DOHH2 (cell line): ENCODE measurements at regions not wholly inside any gene's neighbourhood (a gene's known extent, or its start where the extent isn't known, plus 50 kb on each side); places are given as distances from the start of the nearest gene placed in this dataset.

Source experiments
- H3F3A ChIP-seq: fragments of 200-600 bp; sonication (generic), shearing (Covaris generic); 2 replicates; pipeline ENCODE4 v1.6.0; 2016; ENCODE audit warnings: antibody characterized with exemption, mild to moderate bottlenecking; ENCODE audit not compliant: control insufficient read depth, insufficient read depth
- H3K27ac ChIP-seq: fragments of 200-600 bp; sonication (generic); 2 replicates; pipeline ENCODE4 v1.5.1; 2014; ENCODE audit warnings: low read depth, mild to moderate bottlenecking, low read length, moderate library complexity
- H3K27me3 ChIP-seq: fragments of 200-600 bp; sonication (generic); 2 replicates; pipeline ENCODE4 v1.6.1; 2014; ENCODE audit warnings: mild to moderate bottlenecking, low read length, mixed read lengths; ENCODE audit not compliant: control insufficient read depth
- H3K36me3 ChIP-seq: fragments of 200-600 bp; sonication (generic); 2 replicates; pipeline ENCODE4 v1.6.1; 2014; ENCODE audit warnings: mild to moderate bottlenecking, low read length, moderate library complexity, mixed read lengths; ENCODE audit not compliant: control insufficient read depth
- H3K4me1 ChIP-seq: fragments of 200-600 bp; sonication (generic); 2 replicates; pipeline ENCODE4 v1.6.1; 2014; ENCODE audit warnings: mild to moderate bottlenecking, low read length, mixed read lengths; ENCODE audit not compliant: control insufficient read depth
- H3K4me2 ChIP-seq: fragments of 200-600 bp; sonication (generic); 2 replicates; pipeline ENCODE4 v1.6.0; 2014; ENCODE audit warnings: mild to moderate bottlenecking, low read length, moderate library complexity
- H3K4me3 ChIP-seq: fragments of 200-600 bp; sonication (generic); 2 replicates; pipeline ENCODE4 v1.5.1; 2014; ENCODE audit warnings: mild to moderate bottlenecking, low read length, mixed read lengths
- H3K79me2 ChIP-seq: fragments of 200-600 bp; sonication (generic); 2 replicates; pipeline ENCODE4 v1.6.1; 2014; ENCODE audit warnings: mild to moderate bottlenecking, low read length, mixed read lengths; ENCODE audit not compliant: control insufficient read depth
- H3K9me2 ChIP-seq: fragments of 200-600 bp; sonication (generic); replicated peaks from 2 replicates; pipeline ENCODE4 v1.6.1; 2014; ENCODE audit warnings: mild to moderate bottlenecking, low read length, mixed read lengths; ENCODE audit not compliant: control insufficient read depth
- H3K9me3 ChIP-seq: fragments of 200-600 bp; sonication (generic); 2 replicates; pipeline ENCODE4 v1.6.1; 2014; ENCODE audit warnings: antibody characterized with exemption, low read length, mixed read lengths; ENCODE audit not compliant: control insufficient read depth, insufficient read depth
- H4K20me1 ChIP-seq: fragments of 200-600 bp; sonication (generic); 2 replicates; pipeline ENCODE4 v1.6.0; 2014; ENCODE audit warnings: low read depth, mild to moderate bottlenecking, antibody characterized with exemption, low read length, moderate library complexity; ENCODE audit not compliant: control insufficient read depth, insufficient read depth
- CTCF ChIP-seq: fragments of 200-600 bp; sonication (generic); IDR thresholded peaks from one replicate; pipeline ENCODE4 v1.5.1; 2014; ENCODE audit warnings: antibody characterized with exemption, mild to moderate bottlenecking, low read depth, low read length; ENCODE audit not compliant: poor library complexity, severe bottlenecking
- EZH2phosphoT487 ChIP-seq: fragments of 200-600 bp; sonication (generic); IDR thresholded peaks from 2 replicates; pipeline ENCODE4 v1.6.1; 2017; ENCODE audit warnings: borderline replicate concordance, mild to moderate bottlenecking, antibody characterized with exemption, low read length, moderate library complexity, mixed read lengths

DNA sequence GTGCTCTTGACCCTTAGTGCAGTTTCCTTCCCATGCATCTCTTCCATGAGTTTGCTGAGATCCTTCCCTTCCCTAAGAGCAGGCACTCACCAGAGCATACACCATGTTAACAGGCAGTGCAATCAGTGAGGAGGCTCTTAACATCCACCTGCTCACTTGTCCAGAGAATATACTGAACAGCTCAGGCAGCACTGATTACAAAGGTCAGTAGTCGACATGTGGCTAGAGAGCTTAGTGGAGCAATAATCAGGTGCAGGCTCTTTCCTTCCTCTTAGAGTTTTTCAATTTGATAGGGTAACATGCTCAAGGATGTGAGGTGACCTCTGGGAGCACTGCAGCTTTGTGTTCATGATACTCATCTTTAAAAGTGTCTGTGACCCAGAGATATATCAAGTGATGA is 144.1 kb upstream of the SETBP1 start:
- no peaks in the 10 kb centered on the region for H3K9me3 ChIP-seq
- no peak overlapping the region for H3K4me3 ChIP-seq
- no peaks in the 10 kb centered on the region for H3K79me2 ChIP-seq
- H3K9me2 ChIP-seq, result no peaks in the 10 kb centered on the region
- no peak overlapping the region for H3K4me2 ChIP-seq
- no peaks in the 10 kb centered on the region for H4K20me1 ChIP-seq
- TF ChIP-seq EZH2phosphoT487, result no peak
- TF ChIP-seq CTCF, result no peak
- no peaks in the 10 kb centered on the region for H3F3A ChIP-seq
- no peaks in the 10 kb centered on the region for H3K4me1 ChIP-seq
- H3K36me3 ChIP-seq, result no peaks in the 10 kb centered on the region
- no peak overlapping the region for H3K27ac ChIP-seq
- no peaks in the 10 kb centered on the region for H3K27me3 ChIP-seq

DNA sequence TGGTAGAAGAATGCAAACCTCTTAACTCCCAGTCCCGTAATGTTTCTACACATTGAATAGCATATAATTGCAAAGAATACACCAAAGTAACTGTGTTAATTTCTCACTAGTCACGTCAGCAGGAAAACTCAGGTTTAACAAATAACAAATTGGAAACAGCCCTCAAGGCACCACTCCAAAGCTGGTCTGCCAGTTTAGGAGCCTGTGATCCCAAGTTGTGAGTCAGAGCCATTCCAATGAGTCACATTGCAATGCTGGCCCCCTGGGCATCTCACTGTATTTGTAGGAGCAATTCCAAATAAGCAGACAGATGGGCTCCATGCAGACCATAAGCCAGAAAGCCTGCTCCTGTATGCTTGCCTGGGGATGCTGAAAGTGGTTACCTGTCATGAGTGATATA is 143.2 kb upstream of the SETBP1 start:
- Histone ChIP-seq H4K20me1 (no peaks in the 10 kb centered on the region), H3K36me3 (no peaks in the 10 kb centered on the region), H3K9me2 (no peaks in the 10 kb centered on the region), H3F3A (no peaks in the 10 kb centered on the region), H3K4me2 (no peak overlapping the region), H3K79me2 (no peaks in the 10 kb centered on the region), H3K4me3 (no peak overlapping the region), H3K27me3 (no peaks in the 10 kb centered on the region), H3K4me1 (no peaks in the 10 kb centered on the region), H3K9me3 (no peaks in the 10 kb centered on the region), H3K27ac (no peak overlapping the region)
- no peak for TF ChIP-seq CTCF

- Histone ChIP-seq H4K20me1 (no peaks in the 10 kb centered on the region), H3K79me2 (no peaks in the 10 kb centered on the region), H3K9me2 (no peaks in the 10 kb centered on the region), H3K27me3 (no peaks in the 10 kb centered on the region), H3K4me2 (no peak overlapping the region), H3K27ac (no peak overlapping the region), H3F3A (no peaks in the 10 kb centered on the region), H3K9me3 (no peaks in the 10 kb centered on the region), H3K36me3 (no peaks in the 10 kb centered on the region), H3K4me3 (no peak overlapping the region), H3K4me1 (no peaks in the 10 kb centered on the region)
- no peak for TF ChIP-seq EZH2phosphoT487
- no peak for TF ChIP-seq CTCF
These were observed 140.8 kb upstream of the SETBP1 start for GRCh38 chr18:44539926-44540325.

DNA sequence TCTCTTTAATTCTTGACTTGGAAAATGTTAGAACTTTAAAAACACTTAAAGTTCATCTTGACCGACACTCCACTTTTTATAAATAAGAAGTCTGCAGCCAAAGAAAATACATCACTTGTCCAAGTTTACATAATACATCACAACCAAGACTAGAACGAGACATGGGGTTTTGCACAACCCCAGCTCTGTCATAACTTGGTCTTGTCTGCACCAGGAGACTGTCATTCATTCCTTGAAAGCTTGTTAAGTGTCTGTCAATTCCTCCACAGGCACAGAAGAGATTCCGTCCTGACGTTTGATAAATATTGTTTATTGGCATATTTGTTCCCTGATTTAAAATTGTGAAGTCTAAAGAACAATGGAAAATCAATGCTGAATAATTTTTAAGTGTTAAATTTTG is 139.5 kb upstream of the SETBP1 start:
- Histone ChIP-seq H4K20me1 (no peaks in the 10 kb centered on the region), H3K4me2 (no peak overlapping the region), H3K4me1 (no peaks in the 10 kb centered on the region), H3K36me3 (no peaks in the 10 kb centered on the region), H3F3A (no peaks in the 10 kb centered on the region), H3K79me2 (no peaks in the 10 kb centered on the region), H3K27ac (no peak overlapping the region), H3K27me3 (no peaks in the 10 kb centered on the region), H3K9me3 (no peaks in the 10 kb centered on the region), H3K4me3 (no peak overlapping the region), H3K9me2 (no peaks in the 10 kb centered on the region)
- TF ChIP-seq EZH2phosphoT487, result no peak
- no peak for TF ChIP-seq CTCF
